NT2/D1 (cell line): ENCODE measurements at regions not wholly inside any gene's neighbourhood (a gene's known extent, or its start where the extent isn't known, plus 50 kb on each side); places are given as distances from the start of the nearest gene placed in this dataset.
"Not testable (repeated sequence)": the region's sequence is repeated elsewhere in the genome, so short reads cannot be mapped to it uniquely, and the experiment has no call there.

ENCODE experiments used
- DNase-seq: peaks from one replicate; pipeline ENCODE4 v3.0.0-alpha.2; 2011; ENCODE audit warnings: low read depth, low spot score
- H3K27me3 ChIP-seq: 2 replicates; pipeline ENCODE4 v1.6.0; 2011; ENCODE audit warnings: mild to moderate bottlenecking; ENCODE audit not compliant: insufficient read length, insufficient read depth
- H3K36me3 ChIP-seq: 2 replicates; pipeline ENCODE4 v1.6.1; 2011; ENCODE audit warnings: mild to moderate bottlenecking, low read length, mixed read lengths; ENCODE audit not compliant: insufficient read depth, insufficient read length
- H3K4me1 ChIP-seq: 2 replicates; pipeline ENCODE4 v1.5.1; 2011; ENCODE audit not compliant: insufficient read depth, insufficient read length
- H3K4me3 ChIP-seq: 2 replicates; pipeline ENCODE4 v1.5.1; 2011; ENCODE audit warnings: low read depth; ENCODE audit not compliant: insufficient read length
- H3K9ac ChIP-seq: 2 replicates; pipeline ENCODE4 v1.6.0; 2011; ENCODE audit warnings: low read depth; ENCODE audit not compliant: insufficient read length
- H3K9me3 ChIP-seq: 2 replicates; pipeline ENCODE4 v1.5.1; 2011; ENCODE audit warnings: mild to moderate bottlenecking, low read length; ENCODE audit not compliant: insufficient read depth
- SUZ12 ChIP-seq: IDR thresholded peaks from 2 replicates; pipeline ENCODE4 v1.6.1; 2011; ENCODE audit not compliant: insufficient read length, insufficient read depth; ENCODE audit errors: extremely low read depth
- YY1 ChIP-seq: IDR thresholded peaks from 2 replicates; pipeline ENCODE4 v1.6.1; 2011; ENCODE audit not compliant: insufficient read length, insufficient read depth
- ZNF274 ChIP-seq: IDR thresholded peaks from 2 replicates; pipeline ENCODE4 v1.6.1; 2011; ENCODE audit warnings: mild to moderate bottlenecking, low read depth, low read length

GRCh38 chr21:32955311-32956060 lies 70.2 kb upstream of the OLIG2 start:
- Histone ChIP-seq H3K27me3 (no peaks in the 10 kb centered on the region), H3K36me3 (no peaks in the 10 kb centered on the region), H3K9ac (no peak overlapping the region), H3K4me1 (peaks cover 1% of the 10 kb centered on the region), H3K4me3 (no peak overlapping the region), H3K9me3 (no peaks in the 10 kb centered on the region; the same call in 1 of the 2 replicates)
- TF ChIP-seq ZNF274, result no peak
- no peak for TF ChIP-seq YY1
- no peak for TF ChIP-seq SUZ12
- DNase-seq, result no peak

GRCh38 chr21:32956061-32956656 lies 69.6 kb upstream of the OLIG2 start:
- Histone ChIP-seq H3K36me3 (no peaks in the 10 kb centered on the region), H3K4me3 (no peak overlapping the region), H3K27me3 (no peaks in the 10 kb centered on the region), H3K4me1 (no peaks in the 10 kb centered on the region), H3K9ac (no peak overlapping the region), H3K9me3 (peaks cover 5% of the 10 kb centered on the region)
- TF ChIP-seq SUZ12, result no peak
- TF ChIP-seq YY1, result no peak
- TF ChIP-seq ZNF274, result no peak
- no peak for DNase-seq

- Histone ChIP-seq H3K4me3 (no peak overlapping the region), H3K4me1 (no peaks in the 10 kb centered on the region), H3K36me3 (no peaks in the 10 kb centered on the region), H3K9ac (no peak overlapping the region), H3K9me3 (peaks cover 10% of the 10 kb centered on the region), H3K27me3 (no peaks in the 10 kb centered on the region)
- TF ChIP-seq ZNF274 (no peak), SUZ12 (no peak), YY1 (no peak)
- DNase-seq, result no peak
Observed at GRCh38 chr21:32957545-32957944, 68.2 kb upstream of the OLIG2 start.

GRCh38 chr21:32958288-32959002 lies 67.3 kb upstream of the OLIG2 start:
- Histone ChIP-seq H3K36me3 (no peaks in the 10 kb centered on the region), H3K27me3 (no peaks in the 10 kb centered on the region), H3K4me3 (no peak overlapping the region), H3K4me1 (no peaks in the 10 kb centered on the region), H3K9ac (no peak overlapping the region), H3K9me3 (peaks cover 10% of the 10 kb centered on the region)
- DNase-seq, result peak; percentile 30
- TF ChIP-seq YY1 (no peak), ZNF274 (no peak), SUZ12 (no peak)

- no peak for DNase-seq
- Histone ChIP-seq H3K27me3 (no peaks in the 10 kb centered on the region), H3K4me3 (no peak overlapping the region), H3K36me3 (no peaks in the 10 kb centered on the region), H3K9ac (no peak overlapping the region), H3K9me3 (peaks cover 10% of the 10 kb centered on the region), H3K4me1 (no peaks in the 10 kb centered on the region)
- TF ChIP-seq ZNF274 (no peak), SUZ12 (no peak), YY1 (no peak)
Observed at GRCh38 chr21:32962268-32962667, 63.5 kb upstream of the OLIG2 start.

- Histone ChIP-seq H3K9ac (no peak overlapping the region), H3K36me3 (no peaks in the 10 kb centered on the region), H3K9me3 (peaks cover 33% of the 10 kb centered on the region), H3K27me3 (no peaks in the 10 kb centered on the region), H3K4me3 (no peak overlapping the region), H3K4me1 (no peaks in the 10 kb centered on the region)
- no peak for TF ChIP-seq ZNF274
- no peak for TF ChIP-seq SUZ12
- TF ChIP-seq YY1, result no peak
- no peak for DNase-seq
Observed at GRCh38 chr21:32965129-32965680, 60.5 kb upstream of the OLIG2 start.

GRCh38 chr21:32966120-32966519 lies 59.6 kb upstream of the OLIG2 start:
- TF ChIP-seq ZNF274 (no peak), YY1 (no peak), SUZ12 (no peak)
- no peak for DNase-seq
- peaks cover 28% of the 10 kb centered on the region; the same call in 1 of the 2 replicates for H3K9me3 ChIP-seq
- no peaks in the 10 kb centered on the region for H3K27me3 ChIP-seq
- H3K36me3 ChIP-seq, result no peaks in the 10 kb centered on the region
- no peaks in the 10 kb centered on the region for H3K4me1 ChIP-seq
- no peak overlapping the region for H3K9ac ChIP-seq
- no peak overlapping the region for H3K4me3 ChIP-seq

GRCh38 chr21:32968103-32968502 lies 57.6 kb upstream of the OLIG2 start:
- not testable (repeated sequence) for H3K9ac ChIP-seq, H3K36me3 ChIP-seq, DNase-seq, H3K4me1 ChIP-seq, H3K27me3 ChIP-seq, H3K4me3 ChIP-seq
- peaks cover 23% of the 10 kb centered on the region; the same call in 1 of the 2 replicates for H3K9me3 ChIP-seq
